SK-N-SH (cell line): ENCODE measurements at regions not wholly inside any gene's neighbourhood (a gene's known extent, or its start where the extent isn't known, plus 50 kb on each side); places are given as distances from the start of the nearest gene placed in this dataset.

Experiments
- CTCF ChIP-seq: fragments of 200-600 bp; sonication (generic); IDR thresholded peaks from 2 replicates; pipeline ENCODE4 v1.6.1; 2017; ENCODE audit warnings: antibody characterized with exemption, mild to moderate bottlenecking, moderate library complexity
- EP300 ChIP-seq, 2 experiments: IDR thresholded peaks; 2 replicates each; pipeline versions ENCODE4 v1.4.0 to v1.6.1; 2012; ENCODE audit warnings: borderline replicate concordance in 1 of 2, low read depth in 1 of 2, low read length in 1 of 2
- FOXM1 ChIP-seq: IDR thresholded peaks from 2 replicates; pipeline ENCODE4 v1.4.0; 2012; ENCODE audit warnings: low read depth, mild to moderate bottlenecking
- GATA2 ChIP-seq: sonication (generic); formaldehyde crosslinking; IDR thresholded peaks from 2 replicates; pipeline ENCODE4 v1.5.0; 2020; ENCODE audit warnings: mild to moderate bottlenecking, missing genetic modification reagents
- REST ChIP-seq: IDR thresholded peaks from 2 replicates; pipeline ENCODE4 v1.6.1; 2012; ENCODE audit warnings: mild to moderate bottlenecking, low read depth, low read length, moderate library complexity
- RFX5 ChIP-seq: IDR thresholded peaks from 2 replicates; pipeline ENCODE4 v1.6.1; 2012; ENCODE audit warnings: mild to moderate bottlenecking, improper control_type of control experiment, low read length
- RXRA ChIP-seq: IDR thresholded peaks from 2 replicates; pipeline ENCODE4 v1.4.0; 2012; ENCODE audit warnings: low read depth, mild to moderate bottlenecking, borderline replicate concordance
- TAF1 ChIP-seq: IDR thresholded peaks from 2 replicates; pipeline ENCODE4 v1.6.1; 2012; ENCODE audit warnings: low read depth, mild to moderate bottlenecking, low read length, moderate library complexity, borderline replicate concordance
- TCF12 ChIP-seq: IDR thresholded peaks from 2 replicates; pipeline ENCODE4 v1.4.0; 2012

- TF ChIP-seq CTCF = no peak
- no peak for TF ChIP-seq FOXM1
- no peak for TF ChIP-seq TAF1
- TF ChIP-seq REST = no peak
- no peak for TF ChIP-seq GATA2 (CRISPR knock-in tag)
- no peak for TF ChIP-seq TCF12
- no peak for TF ChIP-seq RFX5
- TF ChIP-seq EP300 (IDR thresholded peaks at IDR 0.05; ENCODE audit: borderline replicate concordance in 1 of 2, low read depth in 1 of 2, low read length in 1 of 2) = no peak
- no peak for TF ChIP-seq RXRA
These were observed 115.0 kb upstream of the RMDN2 start for GRCh38 chr2:37809931-37810570.
